ENCODE measurements at regions not wholly inside any gene's neighbourhood (a gene's known extent, or its start where the extent isn't known, plus 50 kb on each side); places are given as distances from the start of the nearest gene placed in this dataset.

DNA sequence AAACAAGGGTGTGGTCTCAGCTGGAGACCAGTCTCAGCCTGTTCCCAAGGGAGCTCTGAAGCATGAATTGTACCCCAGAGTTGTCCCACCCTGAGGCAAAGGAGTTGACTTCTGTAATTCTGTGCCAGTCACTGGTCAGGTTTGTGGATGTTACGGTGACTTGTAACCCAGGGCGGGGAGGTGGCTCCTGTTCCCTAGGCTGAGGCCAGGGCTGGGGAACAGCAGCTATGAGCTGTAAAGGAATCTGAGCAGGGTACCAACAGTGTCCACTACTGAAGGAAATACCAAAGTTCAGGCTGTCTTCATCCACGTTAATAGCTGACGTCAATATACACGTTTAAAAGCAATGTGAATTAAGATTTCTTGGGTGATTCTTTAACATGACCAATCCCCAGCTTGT, 266.2 kb downstream of the ABHD5 start:
- DNase-seq = no peak

DNA sequence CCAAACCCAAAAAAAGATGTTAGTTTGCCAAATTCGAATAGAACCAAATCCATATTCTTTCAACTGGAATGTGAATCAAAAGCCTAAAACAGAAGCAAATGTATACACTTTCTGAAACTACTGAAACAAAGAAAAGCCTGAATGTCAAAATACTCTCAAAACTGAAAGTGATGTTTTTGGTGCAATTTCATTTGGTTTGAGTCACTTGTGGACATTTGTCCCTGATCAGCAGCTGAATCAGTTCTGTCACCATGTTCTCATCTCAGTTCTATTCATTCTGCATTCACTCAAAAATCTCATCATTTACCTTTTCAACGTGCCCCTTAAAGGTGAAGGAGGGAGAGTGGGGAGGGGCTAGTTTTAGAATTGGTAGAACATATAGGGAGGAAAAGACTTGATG, 266.8 kb downstream of the ABHD5 start:
- no peak for DNase-seq

DNA sequence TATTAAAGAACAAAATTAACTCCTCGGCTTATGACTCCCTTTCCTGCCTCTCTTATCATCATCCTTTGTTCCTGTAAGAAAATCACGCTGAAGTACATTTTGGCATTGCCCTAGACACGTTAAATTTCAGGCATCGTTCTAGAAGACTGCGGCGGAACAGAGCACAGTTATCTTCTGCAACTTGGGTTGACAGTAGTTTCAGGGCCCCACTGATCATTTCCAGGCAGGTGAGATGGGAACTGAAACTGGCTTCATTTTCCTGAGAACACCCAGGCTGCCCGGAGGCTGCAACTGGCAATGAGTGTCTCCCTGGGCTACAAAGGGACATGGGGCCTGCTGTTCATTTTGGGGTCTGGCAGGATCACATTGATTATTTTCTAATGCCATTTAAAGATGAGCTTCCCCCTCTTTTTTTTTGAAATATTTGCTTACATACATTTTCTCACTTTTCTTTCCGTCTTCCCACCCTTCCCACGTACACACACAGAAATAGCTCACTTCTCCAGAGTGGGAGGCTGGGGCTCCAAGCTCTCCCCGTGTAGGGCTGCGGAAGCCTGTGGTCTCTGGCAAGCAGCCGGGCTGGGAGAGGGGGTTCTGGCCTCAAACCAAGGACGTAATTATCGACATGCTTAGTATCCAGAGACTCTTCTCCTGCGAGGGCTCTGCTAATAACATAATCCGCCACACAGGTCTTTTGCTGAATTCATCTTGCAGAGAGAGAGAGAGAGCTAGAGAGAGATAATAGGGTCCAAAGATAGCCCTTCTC, 267.4 kb downstream of the ABHD5 start:
- DNase-seq = no peak

DNA sequence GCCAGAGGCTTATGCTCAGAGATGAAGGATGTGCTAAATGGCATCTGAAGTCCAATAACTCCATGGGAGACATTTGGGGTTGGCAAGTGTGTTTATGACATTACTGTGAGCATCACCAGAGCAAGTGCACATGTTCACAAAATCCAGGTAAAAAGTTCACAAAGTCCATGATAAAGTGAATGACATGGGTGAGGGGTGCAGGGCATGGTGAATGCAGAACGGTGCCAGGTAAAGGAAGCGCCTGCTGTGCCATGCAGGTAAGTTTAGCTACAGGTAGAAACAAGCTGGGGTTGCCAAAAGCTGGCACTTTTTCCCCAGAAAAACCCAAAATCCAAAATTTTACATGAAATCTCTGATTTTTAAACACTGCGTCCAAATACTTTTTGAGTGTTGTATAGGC, 268.2 kb downstream of the ABHD5 start:
- DNase-seq = no peak

DNA sequence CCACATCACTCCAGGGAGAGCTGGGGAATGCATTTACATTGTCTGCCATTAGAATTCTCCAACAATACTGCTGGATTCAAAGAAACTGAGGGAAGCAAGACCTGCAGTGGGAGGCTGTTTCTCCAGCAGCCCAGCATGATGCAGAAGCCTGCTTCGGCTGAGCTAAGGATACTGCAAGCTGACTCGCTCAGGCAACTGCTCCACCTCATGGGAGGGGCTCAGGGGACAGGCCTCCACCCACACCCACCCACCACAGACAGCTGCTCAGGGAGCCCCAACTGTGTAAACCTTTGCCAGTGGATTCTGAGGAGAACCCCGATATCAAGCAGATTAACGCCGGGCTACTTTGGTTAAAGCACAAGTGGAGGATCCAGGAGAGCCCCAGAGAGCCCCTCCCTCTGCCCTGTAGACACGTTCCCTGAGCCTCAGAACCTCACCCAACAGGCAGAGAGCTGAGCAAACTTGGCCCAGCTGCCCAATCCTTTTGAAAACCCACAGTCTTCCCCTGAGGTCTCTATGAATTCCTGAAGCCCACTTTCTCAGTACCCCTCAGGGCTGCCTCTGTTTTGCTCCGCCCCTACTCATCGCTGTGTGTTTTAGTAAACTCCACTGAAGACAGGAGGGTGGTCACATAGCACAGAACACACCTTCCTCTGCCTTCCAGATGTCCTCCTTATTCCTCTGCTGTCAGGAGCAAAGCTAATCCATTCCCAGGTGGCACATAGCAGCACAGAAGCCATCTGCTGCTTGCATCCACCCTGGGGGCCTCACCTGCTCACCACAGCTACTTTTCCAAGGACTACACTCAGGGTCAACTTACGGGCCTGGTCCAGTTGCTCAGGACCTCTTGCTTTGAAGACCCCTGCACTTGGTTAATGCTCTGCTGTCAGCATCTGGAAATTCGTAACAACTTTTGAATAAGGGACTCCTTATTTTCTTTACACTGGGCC, 269.0 kb downstream of the ABHD5 start:
- no peak for DNase-seq

DNA sequence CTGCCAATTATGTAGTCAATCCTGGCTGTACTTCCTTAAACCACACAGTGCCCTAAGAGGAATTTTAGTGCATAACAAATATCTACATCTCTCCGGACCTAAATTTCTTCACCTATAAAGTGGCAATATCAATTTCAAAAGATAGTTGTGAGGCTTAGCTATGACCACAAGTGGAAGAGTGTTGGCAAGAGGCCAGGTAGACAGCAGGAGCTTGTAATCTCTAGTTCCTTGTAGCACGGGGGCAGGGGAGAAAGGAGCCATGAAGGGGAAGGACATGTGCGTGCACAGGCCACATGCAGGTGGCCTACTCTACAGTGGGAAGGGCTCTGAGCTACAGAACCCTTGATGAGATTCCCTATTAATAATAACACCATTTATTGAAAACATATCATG, 269.7 kb downstream of the ABHD5 start:
- no peak for DNase-seq

DNA sequence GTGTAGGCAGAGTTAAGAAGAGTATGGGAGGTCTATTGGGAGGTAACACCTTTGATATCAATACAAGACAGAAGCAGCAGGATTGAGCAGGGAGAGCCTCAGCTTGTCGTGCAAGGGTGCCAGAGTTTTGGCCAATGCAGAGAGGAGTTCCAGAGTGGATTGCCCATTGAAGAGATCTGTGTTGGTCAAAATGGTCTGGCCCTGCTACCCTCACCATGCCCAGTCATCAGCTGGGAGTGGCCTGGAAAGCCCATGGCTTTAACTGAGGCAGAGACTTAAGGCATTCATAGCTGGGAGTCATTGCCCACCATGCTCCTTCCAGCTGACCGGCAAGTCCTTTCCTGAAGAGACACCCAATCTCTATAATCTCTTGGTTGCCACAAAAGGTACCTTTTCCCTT, 271.3 kb downstream of the ABHD5 start:
- DNase-seq = no peak

DNA sequence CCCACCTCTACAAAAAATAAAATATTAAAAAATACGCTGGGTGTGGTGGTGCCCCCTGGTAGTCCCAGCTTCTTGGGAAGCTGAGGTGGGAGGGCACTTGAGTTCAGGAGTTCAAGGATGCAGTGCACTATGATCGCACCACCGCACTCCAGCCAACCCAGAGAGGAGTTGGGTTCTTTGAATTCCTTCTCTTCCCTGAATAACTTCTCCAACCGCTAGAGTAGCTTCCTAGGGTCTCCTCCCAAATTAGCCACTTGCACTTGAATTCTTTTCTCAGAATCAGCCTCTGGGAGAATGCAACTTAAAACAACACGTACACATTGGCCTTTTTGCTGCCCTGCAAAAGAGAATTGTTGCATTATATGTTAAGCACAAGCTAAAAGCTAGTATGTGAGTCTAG, 272.5 kb downstream of the ABHD5 start:
- DNase-seq = no peak

DNA sequence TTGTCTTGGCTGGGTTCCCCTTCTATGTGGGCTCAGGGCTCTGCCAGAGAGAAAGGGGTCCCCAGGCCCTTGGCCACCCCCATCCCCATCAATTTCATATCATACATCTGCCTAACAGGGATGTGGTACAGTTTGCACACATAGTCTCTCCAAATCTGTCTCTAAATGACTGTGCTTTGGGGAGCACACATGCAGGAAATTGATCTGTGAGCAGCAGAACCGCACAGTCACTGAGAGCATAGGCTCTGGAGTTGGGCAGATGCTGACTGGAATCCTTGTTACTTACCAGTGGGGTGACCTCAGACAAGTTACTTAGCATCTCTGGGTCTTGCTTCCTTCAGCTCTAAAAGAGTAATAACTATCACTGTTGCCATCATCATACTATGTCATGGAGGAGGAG, 273.9 kb downstream of the ABHD5 start:
- DNase-seq = no peak

DNA sequence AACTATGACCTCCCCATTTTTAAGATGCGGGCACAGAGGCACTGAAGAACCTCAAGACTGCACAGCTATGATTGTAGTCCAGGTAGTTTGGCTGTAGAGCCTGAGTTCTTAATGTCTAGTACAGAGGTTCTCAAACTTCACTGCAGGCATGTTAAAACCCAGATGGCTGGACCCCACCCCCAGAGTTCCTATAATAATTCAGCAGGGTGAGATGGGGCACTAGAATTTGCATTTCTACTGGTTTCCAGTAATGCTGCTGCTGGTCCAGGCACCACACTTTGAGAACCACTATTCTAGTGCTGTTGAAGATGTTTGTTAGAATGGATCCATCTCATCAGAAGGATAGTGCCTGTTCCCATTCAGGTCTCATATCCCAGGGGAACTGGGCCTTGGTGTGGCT, 274.9 kb downstream of the ABHD5 start:
- no peak for DNase-seq

DNA sequence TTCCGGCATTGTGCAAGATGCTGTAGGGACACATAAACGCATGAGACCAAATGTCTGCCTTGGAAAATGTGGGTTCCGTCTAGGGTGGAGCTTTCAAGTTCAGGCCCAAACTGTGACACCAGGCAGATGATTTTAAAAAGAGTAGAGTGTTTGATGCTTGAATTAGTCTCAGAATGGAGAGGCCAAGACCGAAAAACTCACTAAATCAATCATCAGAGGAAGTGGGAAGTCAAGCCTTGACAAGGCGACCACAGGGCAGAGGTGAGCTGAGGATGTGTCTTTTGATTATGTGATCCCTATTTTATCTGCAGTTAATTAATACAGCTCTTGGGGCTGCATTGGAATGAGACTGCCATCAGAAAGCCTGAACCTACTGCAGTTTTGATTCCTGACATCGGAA, 275.4 kb downstream of the ABHD5 start:
- no peak for DNase-seq

DNA sequence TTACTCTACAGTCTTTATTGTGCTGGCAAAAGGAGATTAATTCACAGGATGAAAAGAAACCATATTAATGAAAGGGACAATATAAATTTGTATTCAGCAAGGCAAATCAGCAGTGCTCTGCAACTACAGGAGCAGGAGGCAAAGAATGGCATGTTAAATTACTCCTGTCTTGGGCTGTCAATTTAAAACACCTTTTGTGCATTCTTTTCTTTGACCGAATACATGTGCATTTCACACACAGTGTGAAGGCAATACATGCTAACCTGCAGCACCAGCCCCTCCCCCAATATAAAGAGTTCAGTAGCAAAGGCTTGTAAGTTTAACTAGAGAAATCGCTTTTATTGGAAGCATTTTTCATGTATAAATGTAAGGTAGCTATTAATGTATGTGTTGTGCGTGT, 275.2 kb upstream of the TOPAZ1 start:
- no peak for DNase-seq

DNA sequence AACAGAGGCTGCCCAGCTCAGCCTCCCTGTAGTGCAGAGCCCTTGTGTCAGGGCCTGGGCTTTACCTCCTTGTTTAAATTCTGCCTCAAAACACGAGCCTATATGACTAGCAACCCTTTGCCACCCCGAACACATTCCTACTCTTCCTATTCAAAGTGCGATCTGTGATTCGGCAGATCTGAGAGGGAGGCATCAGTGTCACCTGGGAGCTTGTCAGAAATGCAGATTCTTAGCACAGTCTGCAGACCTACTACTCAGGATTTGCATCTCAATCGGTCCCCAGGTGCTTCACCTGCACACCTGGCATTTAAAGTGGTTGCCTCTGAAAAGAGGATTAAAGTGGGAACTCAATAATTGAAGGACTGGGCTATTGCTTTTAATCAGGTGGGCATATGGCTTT, 273.2 kb upstream of the TOPAZ1 start:
- no peak for DNase-seq

DNA sequence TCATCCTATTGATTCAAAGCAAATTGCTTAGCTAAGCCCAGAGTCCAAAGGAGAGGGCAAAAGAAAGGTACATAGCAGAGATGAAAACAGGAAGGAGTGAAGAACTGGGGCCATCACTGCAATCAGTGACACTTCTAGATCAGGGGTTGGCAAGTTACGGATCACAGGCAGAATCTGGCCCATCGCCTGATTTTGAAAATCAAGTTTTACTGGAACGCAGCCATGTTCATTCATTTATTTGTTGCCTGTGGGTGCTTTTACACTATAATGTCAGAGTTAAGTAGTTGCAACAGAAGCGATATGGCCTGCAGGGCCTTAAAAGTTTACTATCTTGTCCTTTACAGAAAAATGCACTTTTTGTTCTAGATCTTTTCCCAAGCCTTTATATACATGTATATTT, 271.7 kb upstream of the TOPAZ1 start:
- no peak for DNase-seq

DNA sequence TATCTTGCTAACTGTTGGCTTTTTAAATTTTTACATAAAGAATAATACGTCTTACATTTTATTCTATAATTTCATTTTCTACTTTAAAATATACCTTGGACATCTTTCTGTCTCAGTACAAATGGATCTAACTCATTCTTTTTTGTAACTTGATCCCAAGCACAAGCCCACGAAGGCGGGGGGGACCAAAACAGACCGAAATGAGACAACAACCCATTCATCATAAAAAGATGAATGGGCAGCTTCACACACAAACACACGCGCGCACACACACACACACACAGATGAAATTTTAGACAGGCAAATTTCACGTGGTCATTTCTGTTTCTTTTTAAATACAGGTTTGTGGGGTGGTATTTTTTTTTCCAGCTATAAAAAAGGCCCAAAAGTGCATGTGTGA, 271.3 kb upstream of the TOPAZ1 start:
- DNase-seq = no peak

DNA sequence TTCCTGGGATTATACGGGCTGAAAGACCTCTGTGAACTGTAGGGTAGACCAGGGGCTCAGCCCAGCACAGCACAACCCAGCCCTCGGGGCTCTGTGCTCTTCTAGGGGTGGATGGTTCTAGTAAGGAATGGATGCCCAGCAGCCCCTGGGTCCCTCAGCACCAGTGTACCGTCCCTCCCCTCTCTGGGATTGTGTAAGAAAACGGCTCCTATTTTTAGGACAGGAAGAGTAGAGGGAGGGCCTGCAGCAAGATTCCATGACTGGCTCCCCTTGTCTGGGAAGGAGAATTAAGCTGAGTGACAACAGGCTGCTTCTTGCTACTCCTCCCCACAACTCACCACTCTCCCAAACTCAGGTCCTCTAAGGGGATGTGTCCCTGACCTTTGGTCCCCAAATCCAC, 270.8 kb upstream of the TOPAZ1 start:
- DNase-seq = no peak

DNA sequence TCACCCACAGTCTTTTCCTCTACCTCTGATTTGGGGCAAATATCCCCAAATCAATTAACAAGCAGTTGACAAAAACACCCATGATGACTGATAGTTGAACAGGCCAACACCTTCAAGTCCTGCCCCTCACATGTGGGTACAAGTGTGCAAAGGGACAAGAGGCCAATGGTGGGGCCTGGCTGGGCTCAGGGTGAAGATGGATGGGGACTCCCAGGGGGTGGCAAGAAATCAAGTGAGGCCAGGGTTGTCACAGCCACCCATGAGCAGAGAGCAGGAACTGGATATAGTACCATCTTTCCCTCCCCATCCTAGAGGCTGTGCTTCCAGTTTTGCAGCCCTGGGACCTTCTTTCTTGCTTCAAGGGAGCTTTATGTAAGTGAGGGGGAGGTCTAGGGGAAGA, 270.2 kb upstream of the TOPAZ1 start:
- DNase-seq = no peak

DNA sequence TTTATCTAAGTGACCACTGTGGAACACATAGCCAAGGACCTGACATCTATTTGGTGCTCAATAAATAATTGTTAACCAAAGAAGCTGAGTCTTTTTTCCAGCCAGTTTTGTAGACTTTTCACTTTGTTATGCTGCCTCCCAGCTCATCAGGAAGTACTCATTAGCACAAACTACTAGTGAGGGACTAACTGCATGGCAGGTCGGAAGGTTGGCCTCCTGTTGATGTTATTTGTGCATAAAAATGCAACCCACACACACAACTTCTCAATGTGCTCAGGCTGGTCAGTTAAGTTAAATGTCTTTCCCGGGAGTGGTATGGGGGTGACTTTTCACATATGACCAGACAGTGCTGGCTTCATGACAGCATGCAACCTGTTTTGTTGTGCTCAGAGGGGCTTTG, 263.0 kb upstream of the TOPAZ1 start:
- no peak for DNase-seq

DNA sequence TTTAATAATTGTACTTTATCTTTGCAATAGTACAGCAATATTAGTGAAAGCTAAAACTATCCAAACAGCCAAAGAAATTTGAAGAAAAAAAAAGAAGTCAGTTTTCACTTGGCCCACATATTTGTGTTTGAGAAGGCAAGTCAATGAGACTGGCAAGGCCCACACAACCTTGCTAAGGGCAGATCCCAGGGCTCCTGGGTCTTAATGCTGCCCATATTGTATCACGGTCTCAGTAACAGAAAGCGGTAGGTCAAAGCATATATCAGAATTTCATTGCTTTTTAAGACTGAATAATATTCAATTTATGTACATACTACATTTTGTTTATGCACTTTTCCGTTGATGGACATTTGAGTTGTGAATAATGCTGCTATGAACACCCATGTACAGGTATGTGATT, 262.0 kb upstream of the TOPAZ1 start:
- no peak for DNase-seq

DNA sequence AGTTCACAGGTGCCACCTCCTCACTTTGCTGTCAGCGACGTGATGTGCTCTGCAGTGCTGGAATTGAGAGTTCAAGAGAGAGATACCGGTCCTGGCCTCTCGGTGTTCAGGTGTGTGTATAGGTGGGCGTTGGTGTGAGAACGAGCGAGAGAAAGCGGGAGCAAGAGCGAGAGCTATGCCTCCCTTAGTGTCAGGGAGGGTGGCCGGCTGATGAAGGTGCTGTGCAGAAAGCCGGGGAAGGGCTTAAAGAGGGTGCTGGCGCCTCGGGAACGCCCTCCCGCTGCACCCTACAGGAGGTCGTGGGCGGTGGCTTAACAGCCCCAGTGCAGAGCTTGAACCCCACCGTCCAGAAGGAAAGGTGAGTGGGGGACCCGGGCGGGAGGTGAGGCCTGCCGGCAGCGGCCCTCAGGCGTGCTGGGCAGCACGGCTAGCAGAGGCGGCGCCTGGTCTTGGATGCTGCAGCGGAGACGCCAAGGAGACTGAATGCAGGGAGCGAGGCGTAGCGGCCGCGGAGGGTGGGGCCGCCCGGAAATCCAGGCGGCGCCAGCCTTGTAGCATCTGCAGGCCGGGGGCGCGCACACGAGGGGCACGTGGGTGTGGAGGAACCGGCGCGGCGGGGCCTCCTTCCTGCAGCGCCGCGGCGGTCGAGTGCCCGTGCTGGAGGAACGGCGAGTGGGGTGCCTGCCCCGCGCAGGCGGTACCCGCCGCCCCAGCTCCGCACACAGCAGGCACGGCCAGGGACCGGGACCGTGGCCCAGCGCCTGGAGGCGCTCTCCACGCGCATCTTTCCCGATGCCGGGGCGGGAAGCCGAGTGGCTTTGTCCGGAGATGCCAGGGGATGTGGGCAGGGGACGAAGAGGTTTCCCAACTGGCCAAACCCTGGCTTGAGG, 246.8 kb upstream of the TOPAZ1 start:
- DNase-seq = no peak

DNA sequence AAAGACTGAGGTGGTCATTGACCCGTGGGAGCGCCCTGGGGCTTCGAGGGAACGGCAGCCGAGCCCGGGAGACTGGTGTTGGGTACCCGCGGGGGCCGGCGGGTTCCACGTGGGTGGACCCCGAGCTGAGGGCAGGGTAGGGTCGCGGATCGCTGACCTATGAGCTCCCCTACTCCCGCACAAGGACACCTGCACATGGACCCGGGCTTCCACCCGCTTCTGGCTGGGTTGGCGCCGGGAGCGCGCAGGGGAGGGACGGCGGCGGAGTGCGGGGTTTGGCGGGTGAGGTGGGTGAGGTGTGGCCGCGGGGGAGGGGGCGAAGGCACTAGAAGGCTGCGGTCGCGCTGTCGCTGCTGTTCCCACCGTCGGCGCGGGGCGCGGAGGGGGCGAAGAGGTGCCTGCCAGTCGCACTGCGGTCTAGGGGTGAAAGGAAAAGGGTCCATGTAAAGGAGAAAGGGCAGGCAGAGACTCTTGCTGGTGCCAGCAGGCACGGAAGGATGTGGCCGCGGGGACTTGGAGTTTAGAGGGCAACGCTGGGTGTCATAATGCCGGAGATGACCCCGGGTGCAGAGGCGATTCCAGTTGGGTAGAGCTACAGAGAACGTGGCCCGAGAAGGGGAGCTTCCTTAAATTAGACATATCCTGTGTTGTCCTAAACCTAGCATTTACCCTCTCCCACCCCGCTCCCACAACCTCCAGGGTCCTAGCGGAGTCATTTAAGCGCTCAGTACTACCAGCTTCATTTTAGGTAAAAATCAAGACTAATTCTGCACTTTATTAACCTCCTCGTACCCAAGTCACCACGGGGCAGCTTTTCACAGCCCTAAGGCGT, 245.9 kb upstream of the TOPAZ1 start:
- DNase-seq = no peak

All from bone marrow (tissue), 2 donors.